Fibroblast of the aortic adventitia (primary cell): ENCODE measurements at regions not wholly inside any gene's neighbourhood (a gene's known extent, or its start where the extent isn't known, plus 50 kb on each side); places are given as distances from the start of the nearest gene placed in this dataset.
A peak's percentile ranks its signal among the peaks of the same experiment; 100 is the strongest.

Experiments
- DNase-seq: peaks from one replicate; pipeline ENCODE4 v3.0.0-alpha.2; 2010; ENCODE audit warnings: low read depth
- H3K4me3 ChIP-seq: 2 replicates; pipeline ENCODE4 v1.5.1; 2011; ENCODE audit warnings: low read depth, mild to moderate bottlenecking, control low read depth, low read length, moderate library complexity
- TF ChIP-seq, protein P1 (sequence below): IDR thresholded peaks from 2 replicates; pipeline ENCODE4 v1.5.1; 2011; ENCODE audit warnings: mild to moderate bottlenecking, low read length, control low read depth, inconsistent platforms; ENCODE audit not compliant: insufficient read depth

DNA sequence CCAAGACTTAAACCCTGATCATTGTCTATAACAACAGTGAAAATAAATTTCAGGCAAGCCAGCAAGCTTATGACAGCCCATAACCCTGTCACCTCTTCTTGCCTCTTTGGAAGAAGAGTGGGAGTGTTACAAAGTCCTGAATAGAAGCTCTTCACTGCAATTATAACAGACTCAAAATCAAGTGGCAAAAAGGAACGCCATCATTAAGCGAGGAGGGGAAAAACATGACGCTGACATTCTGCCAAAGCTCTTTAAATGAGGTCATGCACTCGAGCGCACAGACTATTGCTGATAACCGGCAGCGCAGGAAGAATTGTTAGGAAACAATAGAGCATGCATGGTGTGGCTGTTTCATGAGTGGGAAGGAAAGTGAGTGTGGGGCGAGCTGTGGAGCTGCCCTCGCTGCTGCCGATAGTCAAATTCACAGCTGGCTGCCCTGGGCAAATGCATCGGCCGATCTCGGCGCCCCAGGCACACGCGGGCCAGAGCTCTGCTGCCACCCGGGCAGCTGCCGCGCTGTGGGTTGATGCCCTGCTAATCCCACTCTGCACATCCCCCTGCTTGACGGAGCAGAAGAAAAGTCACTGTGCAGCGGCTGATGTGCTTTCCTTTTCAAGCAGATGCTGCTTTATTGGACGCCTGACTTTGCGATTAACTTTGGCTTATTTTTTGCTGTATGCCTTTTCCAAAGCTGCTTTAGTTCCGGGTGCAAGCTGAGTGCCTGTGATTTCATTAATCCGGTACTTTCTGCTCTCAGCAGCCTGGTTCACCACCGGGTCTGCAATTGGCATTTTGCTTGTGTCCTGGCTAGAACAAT lies 102.4 kb upstream of the ST6GALNAC5 start:
- DNase-seq: no peak
- H3K4me3 ChIP-seq: no peak overlapping the region
- TF ChIP-seq, protein P1, sequence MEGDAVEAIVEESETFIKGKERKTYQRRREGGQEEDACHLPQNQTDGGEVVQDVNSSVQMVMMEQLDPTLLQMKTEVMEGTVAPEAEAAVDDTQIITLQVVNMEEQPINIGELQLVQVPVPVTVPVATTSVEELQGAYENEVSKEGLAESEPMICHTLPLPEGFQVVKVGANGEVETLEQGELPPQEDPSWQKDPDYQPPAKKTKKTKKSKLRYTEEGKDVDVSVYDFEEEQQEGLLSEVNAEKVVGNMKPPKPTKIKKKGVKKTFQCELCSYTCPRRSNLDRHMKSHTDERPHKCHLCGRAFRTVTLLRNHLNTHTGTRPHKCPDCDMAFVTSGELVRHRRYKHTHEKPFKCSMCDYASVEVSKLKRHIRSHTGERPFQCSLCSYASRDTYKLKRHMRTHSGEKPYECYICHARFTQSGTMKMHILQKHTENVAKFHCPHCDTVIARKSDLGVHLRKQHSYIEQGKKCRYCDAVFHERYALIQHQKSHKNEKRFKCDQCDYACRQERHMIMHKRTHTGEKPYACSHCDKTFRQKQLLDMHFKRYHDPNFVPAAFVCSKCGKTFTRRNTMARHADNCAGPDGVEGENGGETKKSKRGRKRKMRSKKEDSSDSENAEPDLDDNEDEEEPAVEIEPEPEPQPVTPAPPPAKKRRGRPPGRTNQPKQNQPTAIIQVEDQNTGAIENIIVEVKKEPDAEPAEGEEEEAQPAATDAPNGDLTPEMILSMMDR: no peak

DNA sequence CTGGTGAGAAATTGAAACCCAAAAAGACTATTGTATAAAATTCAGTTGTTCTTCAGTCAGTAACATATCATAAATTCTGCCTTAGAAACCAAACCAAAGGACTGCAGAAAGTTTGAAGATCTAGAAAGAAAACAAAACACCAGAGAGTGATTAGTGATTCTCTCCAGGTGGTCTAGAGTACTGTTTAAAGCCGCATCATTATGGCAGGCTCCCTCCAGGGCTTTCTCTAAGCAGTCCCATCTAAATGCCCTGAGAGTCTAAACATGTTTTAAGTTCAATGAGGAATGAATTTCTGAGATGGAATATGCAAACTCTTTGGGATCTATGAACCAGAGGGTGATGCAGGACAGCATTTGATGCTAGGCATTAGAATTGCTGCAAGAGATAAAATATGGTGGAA lies 100.9 kb upstream of the ST6GALNAC5 start:
- TF ChIP-seq, protein P1: no peak
- no peak for DNase-seq
- no peak overlapping the region for H3K4me3 ChIP-seq

DNA sequence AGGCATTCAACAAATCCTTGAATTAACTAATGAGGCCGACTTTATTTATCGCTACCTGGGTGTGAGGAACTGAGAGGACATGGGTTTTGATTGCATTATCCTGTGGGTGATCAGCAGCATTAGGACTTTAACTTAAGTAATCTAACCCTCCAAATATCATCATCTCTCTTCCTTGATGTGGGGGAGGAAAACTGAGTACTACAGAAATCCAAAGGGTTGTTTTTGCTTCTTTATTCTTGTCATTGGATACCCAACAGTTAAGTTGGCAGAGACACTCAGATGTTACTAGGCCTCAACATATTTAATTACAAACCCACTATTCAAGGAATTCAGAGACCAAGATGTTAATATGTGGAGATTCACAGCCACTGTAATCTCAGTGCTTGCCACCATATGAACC lies 97.4 kb upstream of the ST6GALNAC5 start:
- TF ChIP-seq, protein P1: no peak
- no peak overlapping the region for H3K4me3 ChIP-seq
- no peak for DNase-seq

DNA sequence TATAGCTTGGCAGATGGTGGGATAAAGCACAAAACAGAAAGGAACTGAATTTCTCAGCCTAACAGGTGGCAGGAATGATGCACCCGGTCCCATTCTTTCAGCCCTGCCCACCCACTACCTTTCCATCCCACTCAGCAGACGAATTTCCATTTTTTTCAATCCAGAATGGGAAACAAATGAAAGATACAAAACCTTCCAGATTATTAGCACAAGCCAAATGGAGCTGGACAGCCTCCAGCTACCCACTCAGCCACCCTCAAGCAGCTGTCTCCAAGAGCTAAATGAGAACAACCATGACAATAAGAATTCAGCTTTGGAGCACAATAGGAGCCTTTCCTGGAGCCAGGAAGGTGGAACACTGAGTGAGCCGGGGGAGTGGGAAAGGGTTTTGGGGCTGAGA lies 96.3 kb upstream of the ST6GALNAC5 start:
- DNase-seq: no peak
- TF ChIP-seq, protein P1: no peak
- no peak overlapping the region for H3K4me3 ChIP-seq

DNA sequence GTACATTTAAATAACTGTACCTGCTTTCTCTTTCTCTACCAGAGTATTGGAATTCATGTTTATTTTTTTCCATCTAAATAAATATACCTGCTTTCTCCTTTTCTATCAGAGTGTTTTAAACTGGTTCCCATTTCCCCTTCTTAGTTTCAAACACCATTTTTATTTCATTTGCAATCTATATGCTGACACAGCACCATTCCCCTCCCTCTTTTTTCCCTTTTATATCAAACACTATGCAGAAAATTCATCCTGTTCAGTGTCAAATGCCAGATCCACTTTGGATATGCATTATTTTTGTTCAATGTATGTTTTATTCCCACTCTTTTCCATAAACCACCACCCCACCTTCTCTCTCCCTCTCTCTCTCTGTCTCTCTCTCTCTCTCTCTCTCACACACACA lies 85.8 kb upstream of the ST6GALNAC5 start:
- TF ChIP-seq, protein P1: no peak
- H3K4me3 ChIP-seq: no peak overlapping the region
- DNase-seq: no peak

DNA sequence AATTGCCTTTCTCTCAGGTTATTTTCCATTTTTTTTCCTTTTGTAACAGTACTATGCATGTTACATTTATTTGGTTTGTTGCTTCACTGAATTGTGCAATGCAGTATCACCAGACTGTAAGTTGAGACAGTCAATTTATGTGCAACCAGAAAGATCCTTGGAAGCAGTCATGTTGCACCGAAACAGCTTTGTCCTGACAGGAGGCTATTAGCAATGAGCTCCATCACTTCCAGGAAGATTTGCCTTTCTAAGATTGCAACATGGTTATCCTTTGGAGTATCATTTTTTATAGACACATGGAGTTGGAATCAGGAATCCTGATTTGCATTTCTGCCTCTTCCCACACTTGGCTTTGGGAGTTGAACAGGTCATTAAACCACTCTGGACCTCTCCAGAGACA lies 84.5 kb upstream of the ST6GALNAC5 start:
- peak; percentile 4 for DNase-seq
- TF ChIP-seq, protein P1: no peak
- no peak overlapping the region for H3K4me3 ChIP-seq

DNA sequence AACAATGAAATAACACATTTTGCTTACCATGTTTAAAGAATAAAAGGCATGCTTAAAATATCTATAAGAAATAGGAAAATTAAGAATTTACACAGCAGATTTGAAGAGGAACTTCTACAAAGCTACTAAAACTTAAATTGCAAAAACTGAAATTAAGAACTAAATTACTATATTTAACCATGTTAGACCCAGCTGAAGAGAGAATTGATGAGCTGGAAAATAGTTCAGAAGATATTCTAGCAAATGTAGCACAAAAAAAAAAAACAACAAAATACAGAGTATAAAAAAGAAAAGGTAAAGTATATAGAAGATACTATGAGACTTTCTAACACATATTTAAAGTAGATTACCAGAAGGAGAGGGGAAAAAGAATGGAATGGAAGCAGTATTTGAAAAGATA lies 82.8 kb upstream of the ST6GALNAC5 start:
- TF ChIP-seq, protein P1: no peak
- DNase-seq: no peak
- no peak overlapping the region for H3K4me3 ChIP-seq
